ENCODE measurements at regions not wholly inside any gene's neighbourhood (a gene's known extent, or its start where the extent isn't known, plus 50 kb on each side); places are given as distances from the start of the nearest gene placed in this dataset.

DNA sequence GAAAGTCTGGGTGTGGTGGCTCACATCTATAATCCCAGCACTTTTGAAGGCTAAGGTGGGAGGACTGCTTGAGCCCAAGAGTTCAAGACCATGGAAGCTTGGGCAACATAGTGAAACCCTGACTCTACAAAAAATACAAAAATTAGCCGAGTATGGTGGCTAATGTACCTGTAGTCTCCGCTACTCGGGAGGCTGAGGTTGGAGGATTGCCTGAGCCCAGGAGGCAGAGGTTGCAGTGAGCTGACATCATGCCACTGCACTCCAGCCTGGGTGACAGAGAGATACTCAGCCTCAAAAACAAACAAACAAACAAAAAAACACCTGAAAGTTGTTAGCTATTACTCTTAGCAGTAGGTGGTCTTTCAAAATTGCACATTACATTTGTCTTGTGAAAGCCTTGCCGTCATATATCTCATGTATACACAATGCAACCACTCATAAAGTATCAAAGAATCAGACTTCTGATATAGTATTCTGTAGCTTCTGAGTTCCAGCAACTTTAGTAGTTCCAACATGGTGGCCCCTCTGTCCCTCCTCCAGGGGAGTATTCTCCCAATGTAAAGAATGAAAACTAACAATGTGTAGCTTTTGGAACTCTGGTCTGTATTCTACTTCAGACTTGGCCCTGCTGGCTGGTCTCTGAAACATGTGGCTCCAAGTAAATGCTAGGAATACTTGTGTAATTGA is 101.5 kb downstream of the ZNF92 start:
- Histone ChIP-seq H3K79me2 (ENCODE audit: insufficient read depth, low read length) (no peaks in the 10 kb centered on the region), H3K27me3 (ENCODE audit: insufficient read depth, low read length) (no peaks in the 10 kb centered on the region), H4K20me1 (ENCODE audit: insufficient read depth, low read length) (no peaks in the 10 kb centered on the region), H3K9me3 (ENCODE audit: insufficient read depth, low read depth, low read length) (no peaks in the 10 kb centered on the region), H3K36me3 (ENCODE audit: insufficient read depth, low read length) (no peaks in the 10 kb centered on the region), H3K4me2 (ENCODE audit: low read length) (no peak overlapping the region), H2AFZ (ENCODE audit: low read depth, low read length) (no peak overlapping the region), H3K27ac (ENCODE audit: low read depth, low read length) (no peak overlapping the region), H3K4me1 (ENCODE audit: insufficient read depth, low read length) (no peaks in the 10 kb centered on the region), H3K9ac (ENCODE audit: low read length) (no peak overlapping the region), H3K4me3 (ENCODE audit: insufficient read depth, low read depth, low read length) (no peak overlapping the region)
- TF ChIP-seq, protein P1, sequence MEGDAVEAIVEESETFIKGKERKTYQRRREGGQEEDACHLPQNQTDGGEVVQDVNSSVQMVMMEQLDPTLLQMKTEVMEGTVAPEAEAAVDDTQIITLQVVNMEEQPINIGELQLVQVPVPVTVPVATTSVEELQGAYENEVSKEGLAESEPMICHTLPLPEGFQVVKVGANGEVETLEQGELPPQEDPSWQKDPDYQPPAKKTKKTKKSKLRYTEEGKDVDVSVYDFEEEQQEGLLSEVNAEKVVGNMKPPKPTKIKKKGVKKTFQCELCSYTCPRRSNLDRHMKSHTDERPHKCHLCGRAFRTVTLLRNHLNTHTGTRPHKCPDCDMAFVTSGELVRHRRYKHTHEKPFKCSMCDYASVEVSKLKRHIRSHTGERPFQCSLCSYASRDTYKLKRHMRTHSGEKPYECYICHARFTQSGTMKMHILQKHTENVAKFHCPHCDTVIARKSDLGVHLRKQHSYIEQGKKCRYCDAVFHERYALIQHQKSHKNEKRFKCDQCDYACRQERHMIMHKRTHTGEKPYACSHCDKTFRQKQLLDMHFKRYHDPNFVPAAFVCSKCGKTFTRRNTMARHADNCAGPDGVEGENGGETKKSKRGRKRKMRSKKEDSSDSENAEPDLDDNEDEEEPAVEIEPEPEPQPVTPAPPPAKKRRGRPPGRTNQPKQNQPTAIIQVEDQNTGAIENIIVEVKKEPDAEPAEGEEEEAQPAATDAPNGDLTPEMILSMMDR (IDR thresholded peaks at IDR 0.05; ENCODE audit: insufficient read depth, low read depth, low read length): no peak
- no peak for TF ChIP-seq EZH2 (IDR thresholded peaks at IDR 0.05; ENCODE audit: insufficient read depth, low read length)
- DNase-seq (ENCODE audit: low read depth) (no peak), FAIRE-seq (no peak)
- peaks cover 10% of the 10 kb centered on the region for H3K4me1 Mint-ChIP-seq (ENCODE audit: low read depth, unreplicated experiment)
- no peak overlapping the region for H3K4me3 Mint-ChIP-seq (ENCODE audit: unreplicated experiment)
- peaks cover 30% of the 10 kb centered on the region for H3K9me3 Mint-ChIP-seq (ENCODE audit: unreplicated experiment)
- H3K27me3 Mint-ChIP-seq (ENCODE audit: low read depth, unreplicated experiment): peaks cover 20% of the 10 kb centered on the region
- H3K36me3 Mint-ChIP-seq (ENCODE audit: low read depth, unreplicated experiment): peaks cover 6% of the 10 kb centered on the region
- H3K27ac Mint-ChIP-seq (ENCODE audit: unreplicated experiment): no peak overlapping the region

DNA sequence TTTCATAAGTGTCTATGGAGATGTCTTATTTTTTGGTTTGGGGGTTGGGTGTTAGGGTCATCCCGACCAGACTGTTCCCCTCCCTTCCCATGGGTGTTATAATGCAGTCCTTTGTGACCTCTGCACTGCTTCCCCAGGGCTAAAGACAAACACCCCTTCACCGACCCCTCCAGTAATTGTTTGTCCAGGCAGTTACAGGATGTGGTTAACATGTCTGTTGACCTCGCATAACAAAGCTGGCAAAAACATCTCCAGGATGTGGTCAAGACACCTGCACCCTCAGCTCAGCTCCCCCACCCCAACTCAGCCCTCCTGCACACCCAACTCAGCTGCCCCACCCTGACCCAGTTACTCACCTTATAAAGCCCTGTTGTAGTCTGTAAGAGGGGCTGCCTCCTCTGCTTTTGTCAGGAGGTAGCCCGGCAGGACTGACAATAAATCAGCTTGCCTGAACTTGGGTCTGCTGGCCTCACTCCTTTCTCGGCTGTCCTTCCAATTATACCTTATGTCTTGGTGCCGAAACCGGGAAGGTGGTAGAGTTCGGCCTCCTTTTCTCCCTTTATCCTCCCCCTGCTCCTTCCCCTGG is 102.2 kb downstream of the ZNF92 start:
- H2AFZ ChIP-seq (ENCODE audit: low read depth, low read length): no peak overlapping the region
- TF ChIP-seq, protein P1 (IDR thresholded peaks at IDR 0.05; ENCODE audit: insufficient read depth, low read depth, low read length): no peak
- no peak for TF ChIP-seq EZH2 (IDR thresholded peaks at IDR 0.05; ENCODE audit: insufficient read depth, low read length)
- peaks cover 29% of the 10 kb centered on the region for H3K9me3 Mint-ChIP-seq (ENCODE audit: unreplicated experiment)

DNA sequence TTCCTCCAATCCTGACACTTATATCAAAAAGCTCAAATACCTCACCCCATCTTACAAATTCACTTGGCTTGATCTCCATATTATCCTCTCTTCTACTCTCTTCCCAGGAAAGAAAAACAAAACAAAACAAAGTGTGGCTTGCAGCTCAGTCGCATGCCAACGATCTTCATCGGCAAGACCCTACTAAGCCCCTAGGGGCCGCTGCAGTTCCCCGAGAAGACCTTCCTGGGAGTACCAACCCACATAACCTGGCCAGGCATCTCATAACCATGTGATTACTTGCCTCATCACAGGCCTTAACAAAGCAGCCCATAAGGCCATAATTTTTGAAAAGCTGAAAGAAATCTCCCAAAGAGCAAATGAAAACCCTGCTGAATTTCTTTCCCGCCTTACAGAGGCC is 103.7 kb downstream of the ZNF92 start:
- no peak overlapping the region for H3K4me3 ChIP-seq (ENCODE audit: insufficient read depth, low read depth, low read length)
- DNase-seq (ENCODE audit: low read depth) (no peak), FAIRE-seq (no peak)
- no peaks in the 10 kb centered on the region for H3K36me3 ChIP-seq (ENCODE audit: insufficient read depth, low read length)
- no peak overlapping the region for H3K4me2 ChIP-seq (ENCODE audit: low read length)
- H3K27ac Mint-ChIP-seq (ENCODE audit: unreplicated experiment): no peak overlapping the region
- no peaks in the 10 kb centered on the region for H4K20me1 ChIP-seq (ENCODE audit: insufficient read depth, low read length)
- H2AFZ ChIP-seq (ENCODE audit: low read depth, low read length): no peak overlapping the region
- no peak overlapping the region for H3K9ac ChIP-seq (ENCODE audit: low read length)
- peaks cover 7% of the 10 kb centered on the region for H3K36me3 Mint-ChIP-seq (ENCODE audit: low read depth, unreplicated experiment)
- TF ChIP-seq, protein P1 (IDR thresholded peaks at IDR 0.05; ENCODE audit: insufficient read depth, low read depth, low read length): no peak
- TF ChIP-seq EZH2 (IDR thresholded peaks at IDR 0.05; ENCODE audit: insufficient read depth, low read length): no peak
- H3K27me3 Mint-ChIP-seq (ENCODE audit: low read depth, unreplicated experiment): peaks cover 39% of the 10 kb centered on the region
- H3K27ac ChIP-seq (ENCODE audit: low read depth, low read length): no peak overlapping the region
- H3K4me3 Mint-ChIP-seq (ENCODE audit: unreplicated experiment): no peak overlapping the region
- H3K79me2 ChIP-seq (ENCODE audit: insufficient read depth, low read length): no peaks in the 10 kb centered on the region
- H3K9me3 Mint-ChIP-seq (ENCODE audit: unreplicated experiment): peaks cover 38% of the 10 kb centered on the region
- peaks cover 3% of the 10 kb centered on the region for H3K9me3 ChIP-seq (ENCODE audit: insufficient read depth, low read depth, low read length)
- peaks cover 10% of the 10 kb centered on the region for H3K4me1 Mint-ChIP-seq (ENCODE audit: low read depth, unreplicated experiment)
- H3K27me3 ChIP-seq (ENCODE audit: insufficient read depth, low read length): no peaks in the 10 kb centered on the region
- no peaks in the 10 kb centered on the region for H3K4me1 ChIP-seq (ENCODE audit: insufficient read depth, low read length)

More for the DNA sequence above, 102.2 kb downstream of the ZNF92 start:
- peaks cover 10% of the 10 kb centered on the region for H3K4me1 Mint-ChIP-seq (ENCODE audit: low read depth, unreplicated experiment)
- Histone ChIP-seq H3K79me2 (ENCODE audit: insufficient read depth, low read length) (no peaks in the 10 kb centered on the region), H3K36me3 (ENCODE audit: insufficient read depth, low read length) (no peaks in the 10 kb centered on the region), H3K4me1 (ENCODE audit: insufficient read depth, low read length) (no peaks in the 10 kb centered on the region), H3K9ac (ENCODE audit: low read length) (no peak overlapping the region), H3K4me3 (ENCODE audit: insufficient read depth, low read depth, low read length) (no peak overlapping the region), H4K20me1 (ENCODE audit: insufficient read depth, low read length) (no peaks in the 10 kb centered on the region), H3K27me3 (ENCODE audit: insufficient read depth, low read length) (no peaks in the 10 kb centered on the region), H3K27ac (ENCODE audit: low read depth, low read length) (no peak overlapping the region), H3K9me3 (ENCODE audit: insufficient read depth, low read depth, low read length) (peaks cover 3% of the 10 kb centered on the region), H3K4me2 (ENCODE audit: low read length) (no peak overlapping the region)
- peaks cover 26% of the 10 kb centered on the region for H3K27me3 Mint-ChIP-seq (ENCODE audit: low read depth, unreplicated experiment)
- no peak for FAIRE-seq
- peak; percentile 36 for DNase-seq (ENCODE audit: low read depth)
- no peak overlapping the region for H3K4me3 Mint-ChIP-seq (ENCODE audit: unreplicated experiment)
- peak overlapping the region; percentile 88 for H3K27ac Mint-ChIP-seq (ENCODE audit: unreplicated experiment)
- H3K36me3 Mint-ChIP-seq (ENCODE audit: low read depth, unreplicated experiment): peaks cover 7% of the 10 kb centered on the region
